Posterior vena cava (tissue), 2 donors: ENCODE measurements at regions not wholly inside any gene's neighbourhood (a gene's known extent, or its start where the extent isn't known, plus 50 kb on each side); places are given as distances from the start of the nearest gene placed in this dataset.

Experiments used
- DNase-seq: peaks from one replicate; pipeline ENCODE4 v3.0.0-alpha.2; 2020; ENCODE audit warnings: low spot score
- intact Hi-C, 2 donors: fragments of 100-400 bp; cut with DNase I; formaldehyde crosslinking; loops; one replicate each; pipeline versions ENCODE4 v1.14.1 to v1.14.2; 2022 to 2023
- donor health status: DM: yes; HTN: yes; CAD: no.
- donor health status: DM: yes; HTN: yes; CAD: no.

DNA sequence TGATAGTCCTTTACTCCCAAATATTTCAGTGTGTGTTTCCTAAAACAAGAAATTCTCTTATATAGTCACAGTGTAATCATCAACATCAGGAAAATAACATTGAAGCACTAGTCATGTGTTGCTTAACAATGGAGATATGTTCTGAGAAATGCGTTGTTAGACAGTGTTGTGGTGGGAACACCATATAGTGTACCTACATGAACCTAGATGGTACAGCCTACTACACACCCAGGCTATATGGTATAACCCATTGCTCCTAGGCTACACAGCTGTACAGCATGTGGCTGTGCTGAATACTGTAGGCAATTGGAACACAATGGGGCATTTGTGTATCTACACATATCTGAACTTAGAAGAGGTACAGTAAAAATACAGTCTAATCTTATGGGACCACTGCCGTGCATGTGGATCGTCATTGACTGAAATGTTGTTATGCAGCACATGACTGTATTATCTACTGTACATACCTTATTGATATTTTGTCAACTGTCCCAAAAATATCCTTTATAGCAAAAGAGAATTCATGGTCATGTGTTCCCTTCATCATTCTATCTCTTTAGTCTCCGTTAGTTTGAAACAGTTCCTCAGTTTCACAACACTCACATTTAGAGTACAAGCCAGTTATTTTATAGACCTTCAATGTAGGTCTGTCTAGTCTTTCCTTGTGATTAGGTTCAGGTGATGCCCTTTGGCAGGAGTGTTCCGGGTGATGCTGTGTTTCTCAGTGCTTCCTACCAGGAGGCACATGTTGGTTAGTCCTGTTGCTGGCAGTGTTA is 109.7 kb downstream of the SLC25A47 start:
- no peak for DNase-seq
- intact Hi-C loops: no loop called here

DNA sequence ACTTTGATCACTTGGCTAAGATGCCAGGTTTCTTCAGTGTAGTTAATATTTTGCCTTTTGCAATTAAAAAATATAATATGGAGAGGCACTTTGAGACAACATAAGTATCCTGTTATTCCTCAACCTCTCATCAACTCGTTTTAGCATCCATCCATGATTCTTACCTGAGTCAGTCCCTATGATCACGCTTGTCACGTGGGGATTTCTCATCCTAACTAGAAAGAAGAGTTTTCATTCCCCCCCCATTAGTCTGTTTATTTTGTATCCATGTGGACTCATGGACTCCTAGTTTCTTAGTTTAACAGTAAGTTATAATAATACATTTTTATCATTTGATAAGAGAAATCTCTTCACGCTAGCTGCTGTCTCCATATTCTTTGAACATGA is 110.3 kb downstream of the SLC25A47 start:
- no peak for DNase-seq
- intact Hi-C loops: no loop called here

DNA sequence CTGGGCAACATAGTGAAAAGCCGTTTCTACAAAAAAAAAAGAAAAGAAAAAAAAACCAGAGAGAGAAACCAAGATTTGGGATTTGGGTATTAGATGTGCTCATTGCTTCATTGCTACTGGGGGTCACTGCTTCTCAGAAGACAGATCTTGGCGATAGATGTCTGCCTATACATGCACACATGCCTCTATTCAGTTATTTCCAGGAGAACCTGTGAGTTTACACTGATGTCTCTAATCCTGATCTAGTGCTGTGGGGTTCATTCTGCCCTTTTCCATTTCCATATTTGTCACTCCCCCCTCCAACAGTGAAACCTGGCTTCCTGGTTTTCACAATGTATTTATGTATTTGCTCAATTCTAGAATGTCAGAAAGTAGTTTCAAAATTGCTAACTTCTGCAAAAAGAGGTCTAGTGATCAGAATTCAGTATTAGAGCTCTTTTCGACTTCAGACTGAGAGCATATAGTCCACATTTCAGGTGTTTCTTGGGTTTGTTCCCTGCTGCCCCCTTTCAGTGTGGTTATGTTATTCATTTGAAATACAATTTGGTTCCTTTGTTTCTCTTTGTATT is 111.0 kb downstream of the SLC25A47 start:
- intact Hi-C loops: no loop called here

DNA sequence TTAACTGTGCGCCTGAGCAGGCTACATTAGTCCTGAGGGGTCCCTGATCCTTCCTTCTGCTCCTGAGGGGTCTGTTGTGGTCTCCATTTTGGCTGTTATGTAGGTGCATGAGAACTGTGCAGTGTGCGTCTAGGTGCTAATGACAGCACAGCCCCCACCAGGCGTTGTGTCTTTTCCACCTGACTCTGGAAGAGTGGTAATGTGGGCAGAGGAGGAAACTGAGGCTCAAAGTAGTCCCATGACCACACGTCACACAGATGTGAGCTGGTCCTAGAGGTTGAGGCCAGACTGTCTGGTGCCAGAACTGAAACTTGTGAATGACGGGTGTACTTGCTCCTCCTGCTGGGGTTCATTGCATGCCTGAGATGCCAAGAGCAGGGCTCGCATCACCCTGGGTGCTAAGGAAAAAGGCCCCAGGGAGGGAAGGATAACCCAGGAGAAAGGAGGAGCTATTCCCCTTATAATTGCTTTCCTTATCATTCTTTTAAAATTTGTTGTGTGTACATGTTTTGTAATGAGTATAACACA is 111.8 kb downstream of the SLC25A47 start:
- no peak for DNase-seq
- intact Hi-C loops: no loop called here

More for the DNA sequence above, 111.0 kb downstream of the SLC25A47 start:
- no peak for DNase-seq

DNA sequence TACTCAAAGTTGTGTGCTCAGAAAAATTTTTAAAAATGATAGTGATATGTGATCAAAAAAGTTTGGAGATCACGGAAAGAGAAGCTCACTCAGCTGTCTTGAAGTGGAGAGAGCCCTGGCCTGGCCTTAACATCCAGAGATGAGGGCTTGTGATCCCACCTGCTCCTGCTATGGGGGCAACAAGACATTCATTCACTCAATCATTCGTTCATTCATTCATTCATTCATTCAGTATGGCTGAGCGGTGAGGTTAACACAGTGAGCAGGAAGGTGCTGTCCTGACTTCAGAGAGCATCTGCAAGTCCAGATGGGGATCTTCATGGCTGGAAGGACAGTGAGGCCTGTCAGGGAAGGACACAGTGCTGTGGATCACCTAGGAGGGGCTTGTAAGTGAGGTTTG is 112.3 kb downstream of the SLC25A47 start:
- intact Hi-C loops: no loop called here
- no peak for DNase-seq

DNA sequence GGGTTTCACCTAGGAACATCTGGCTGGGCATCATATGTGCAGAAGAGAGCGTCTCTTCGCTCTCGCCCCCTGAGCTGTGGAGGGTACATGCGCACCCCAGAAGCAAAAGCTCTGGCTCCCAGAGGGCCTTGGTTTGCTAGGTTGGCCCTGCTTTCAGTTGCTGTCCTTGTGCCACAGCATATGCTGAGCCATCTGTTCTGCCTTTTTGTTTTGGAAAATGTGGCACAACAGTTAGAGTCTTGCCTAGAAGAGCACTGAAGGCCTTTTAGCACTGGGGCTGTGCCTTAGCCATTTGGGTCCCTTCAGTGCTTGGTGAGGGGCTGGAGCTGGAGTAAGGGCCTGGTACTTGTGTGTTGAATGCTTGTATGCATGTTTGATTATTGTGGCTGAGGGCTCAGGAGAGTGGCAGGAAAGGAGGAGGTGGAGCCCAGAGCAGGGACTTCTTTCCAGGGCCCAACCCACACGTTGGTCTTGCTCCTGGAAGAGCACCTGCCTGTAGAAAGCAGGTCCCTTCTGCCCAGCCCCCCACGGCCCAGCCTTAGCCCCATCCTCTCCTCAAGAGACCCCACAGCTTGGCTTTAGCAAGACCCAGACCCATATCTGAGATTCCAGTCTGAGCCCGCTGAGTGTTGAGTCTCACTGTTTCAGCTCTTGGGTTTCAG is 113.7 kb downstream of the SLC25A47 start:
- DNase-seq: no peak
- intact Hi-C loops: no loop called here

DNA sequence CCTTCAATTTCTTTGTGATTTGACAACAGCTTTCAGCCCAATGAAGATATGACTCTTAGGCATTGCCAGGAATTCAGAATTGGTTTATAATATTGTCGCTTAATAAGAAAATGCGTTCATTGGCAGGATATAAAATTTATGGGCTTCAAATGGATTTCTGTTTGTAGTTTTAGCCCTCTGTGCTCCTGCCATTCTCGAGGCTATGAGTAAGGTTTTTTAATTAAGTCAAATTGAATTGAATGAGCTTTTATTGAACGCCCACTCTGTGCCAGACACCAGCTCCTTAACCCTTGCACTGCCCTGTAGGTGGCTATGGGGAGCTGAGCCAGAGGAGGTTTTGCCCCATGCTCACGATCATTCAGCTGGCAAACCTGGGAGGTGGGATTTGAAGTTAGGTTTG is 115.1 kb downstream of the SLC25A47 start:
- no peak for DNase-seq
- intact Hi-C loops: no loop called here

DNA sequence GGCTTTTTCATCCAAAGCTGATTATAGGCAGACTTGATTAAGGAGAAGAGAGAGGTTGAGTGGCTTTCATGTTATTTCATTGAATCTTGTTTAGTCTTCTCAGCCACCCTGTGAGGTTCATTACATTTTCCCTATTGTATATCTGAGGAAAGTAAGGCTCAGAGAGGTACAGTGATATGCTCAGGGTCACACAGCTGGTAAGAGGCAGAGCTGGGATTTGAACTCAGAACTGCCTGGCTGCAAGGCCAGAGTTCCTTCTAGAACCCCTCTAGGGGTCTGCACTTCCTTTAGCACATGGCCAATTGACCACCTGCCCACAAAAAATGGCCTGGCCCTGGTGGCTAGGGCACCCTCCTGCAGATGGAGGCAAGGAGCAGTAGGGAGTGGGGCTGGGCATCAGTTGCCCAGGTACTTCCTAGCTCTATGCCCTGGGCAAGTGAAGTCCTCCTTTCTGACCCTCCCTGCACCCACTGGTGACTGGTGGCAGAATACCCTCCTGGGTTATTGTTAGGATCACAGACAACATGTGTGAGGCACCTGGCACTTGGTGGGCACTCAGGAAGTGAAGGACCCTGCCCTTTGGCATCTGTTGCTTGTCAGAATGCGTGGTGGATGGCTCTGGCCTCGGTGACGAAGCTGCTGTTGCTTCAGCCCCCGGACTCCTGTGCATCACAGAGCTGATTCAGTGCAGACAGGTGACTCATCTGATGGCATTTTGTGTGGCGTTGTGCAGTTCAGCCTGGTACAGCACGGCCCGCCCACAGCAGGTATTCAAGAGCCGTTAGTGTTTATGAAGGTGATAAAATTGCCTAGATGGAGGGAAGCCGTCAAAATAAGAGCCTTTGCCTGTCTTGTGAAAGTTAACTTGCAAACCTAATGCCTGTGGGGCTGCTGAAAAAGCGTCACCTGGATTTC is 115.8 kb downstream of the SLC25A47 start:
- intact Hi-C loops: no loop called here
- no peak for DNase-seq

DNA sequence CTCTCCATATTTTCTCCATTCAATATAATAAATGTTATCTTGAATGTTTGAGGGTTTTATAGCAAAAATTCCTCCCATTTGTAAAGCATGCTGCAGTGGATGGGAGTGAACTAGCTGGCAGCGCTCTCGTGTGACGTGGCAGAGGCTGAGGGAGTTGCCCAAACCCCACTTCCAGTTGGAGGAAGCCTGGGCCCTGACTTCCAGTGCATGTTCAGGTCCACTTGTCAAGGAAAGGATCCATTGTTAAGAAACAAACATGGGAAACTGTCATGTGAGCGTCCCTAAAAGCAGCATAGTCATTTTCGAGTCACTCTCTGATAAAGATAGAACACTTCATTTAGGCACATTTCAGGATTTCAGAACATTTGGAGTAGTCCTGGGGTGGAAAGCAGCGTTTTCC is 116.6 kb downstream of the SLC25A47 start:
- DNase-seq: no peak

DNA sequence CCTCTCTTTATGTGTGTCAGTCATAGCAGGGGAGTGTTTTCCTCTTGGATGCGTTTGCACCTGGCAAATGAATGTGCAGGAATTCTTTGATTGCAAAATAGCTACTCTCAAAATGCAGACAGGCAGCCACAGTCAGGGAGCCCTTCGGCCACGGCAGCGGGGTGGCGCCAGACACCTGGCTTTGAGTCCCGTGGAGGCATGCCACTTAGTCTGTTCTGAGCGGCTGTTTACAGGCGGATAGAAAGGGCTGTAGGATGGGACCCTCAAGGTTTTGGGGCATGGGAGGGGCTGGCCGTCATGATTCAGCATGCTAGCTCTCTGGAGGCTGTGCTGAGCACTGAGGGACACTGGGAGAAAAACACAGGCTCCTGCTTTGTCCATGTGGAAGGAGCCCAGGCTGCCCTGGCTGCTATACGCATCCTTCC is 117.1 kb downstream of the SLC25A47 start:
- intact Hi-C loops: no loop called here
- no peak for DNase-seq

More for the DNA sequence above, 116.6 kb downstream of the SLC25A47 start:
- intact Hi-C loops: no loop called here

DNA sequence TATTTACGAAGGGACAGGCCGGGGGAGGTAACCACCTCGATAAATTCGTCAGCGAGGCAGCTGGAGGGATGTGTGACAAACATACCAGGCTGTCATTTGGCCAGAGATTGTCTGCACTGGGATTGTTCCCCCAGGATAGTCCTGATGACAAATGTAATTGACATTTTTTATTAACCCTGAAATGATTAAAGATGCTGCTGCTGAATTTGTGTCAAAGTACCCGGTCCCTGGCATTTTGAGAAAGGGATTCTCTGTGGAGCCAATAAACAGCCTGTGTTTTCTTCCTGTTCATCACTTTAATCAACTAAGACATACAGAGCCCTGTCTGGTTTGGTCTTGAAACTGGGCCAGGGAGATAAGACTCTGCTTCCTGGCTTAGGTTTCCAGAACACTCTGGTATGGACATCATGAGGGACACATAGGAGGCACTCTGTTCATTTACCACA is 117.6 kb downstream of the SLC25A47 start:
- intact Hi-C loops: no loop called here
- DNase-seq: no peak

DNA sequence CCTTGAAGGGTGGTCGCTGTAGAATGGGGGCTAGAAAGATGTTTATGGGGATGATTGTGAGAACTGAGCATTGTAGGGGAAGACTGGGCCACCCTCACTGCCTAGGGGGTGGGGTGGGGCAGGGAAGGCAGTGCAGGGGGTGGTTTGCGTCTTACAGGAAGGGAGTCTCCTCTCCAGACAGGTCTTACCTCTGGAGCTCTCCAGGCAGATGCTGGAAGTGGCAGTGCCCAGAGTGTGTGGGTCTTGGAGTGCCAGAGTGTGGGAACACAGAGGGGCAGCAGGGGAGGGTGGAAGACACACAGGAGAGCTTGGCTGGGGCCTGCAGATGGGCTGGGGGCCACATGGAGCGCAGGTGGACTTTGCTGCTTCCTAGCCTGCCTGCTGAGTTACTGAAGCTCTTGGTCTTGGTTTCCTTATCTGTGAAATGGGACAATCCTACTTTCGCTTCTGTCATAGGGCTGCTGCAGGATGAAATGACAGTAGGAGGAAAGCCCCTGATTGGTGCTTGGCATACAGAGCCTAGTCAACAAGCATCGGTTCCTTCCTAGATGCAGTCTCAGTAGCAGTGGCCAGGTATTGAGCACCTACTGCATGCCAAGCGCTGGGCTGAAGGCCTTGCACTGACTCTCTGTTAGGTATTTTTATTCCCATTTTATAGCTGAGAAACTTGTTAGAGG is 118.3 kb downstream of the SLC25A47 start:
- no peak for DNase-seq
- intact Hi-C loops: no loop called here

DNA sequence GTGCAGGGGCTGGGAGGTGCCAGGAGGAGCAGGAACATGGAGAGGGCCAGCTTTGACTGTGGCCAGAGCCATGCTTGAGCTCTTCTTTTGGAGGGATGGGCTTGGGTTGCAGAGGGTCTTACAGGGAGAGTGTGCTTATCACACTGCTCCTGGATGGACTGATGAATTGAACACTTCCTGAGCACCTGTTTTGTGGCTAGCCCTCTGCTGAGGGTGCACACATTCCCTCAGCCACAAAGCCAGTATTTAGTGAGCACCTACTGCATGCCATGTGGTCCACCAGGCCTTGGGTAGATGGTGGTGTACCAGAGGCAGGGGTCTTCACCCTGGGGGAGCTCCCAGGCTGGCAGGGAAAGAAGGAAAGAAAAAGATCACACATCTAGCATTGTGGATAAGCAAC is 118.9 kb downstream of the SLC25A47 start:
- no peak for DNase-seq
- intact Hi-C loops: no loop called here

DNA sequence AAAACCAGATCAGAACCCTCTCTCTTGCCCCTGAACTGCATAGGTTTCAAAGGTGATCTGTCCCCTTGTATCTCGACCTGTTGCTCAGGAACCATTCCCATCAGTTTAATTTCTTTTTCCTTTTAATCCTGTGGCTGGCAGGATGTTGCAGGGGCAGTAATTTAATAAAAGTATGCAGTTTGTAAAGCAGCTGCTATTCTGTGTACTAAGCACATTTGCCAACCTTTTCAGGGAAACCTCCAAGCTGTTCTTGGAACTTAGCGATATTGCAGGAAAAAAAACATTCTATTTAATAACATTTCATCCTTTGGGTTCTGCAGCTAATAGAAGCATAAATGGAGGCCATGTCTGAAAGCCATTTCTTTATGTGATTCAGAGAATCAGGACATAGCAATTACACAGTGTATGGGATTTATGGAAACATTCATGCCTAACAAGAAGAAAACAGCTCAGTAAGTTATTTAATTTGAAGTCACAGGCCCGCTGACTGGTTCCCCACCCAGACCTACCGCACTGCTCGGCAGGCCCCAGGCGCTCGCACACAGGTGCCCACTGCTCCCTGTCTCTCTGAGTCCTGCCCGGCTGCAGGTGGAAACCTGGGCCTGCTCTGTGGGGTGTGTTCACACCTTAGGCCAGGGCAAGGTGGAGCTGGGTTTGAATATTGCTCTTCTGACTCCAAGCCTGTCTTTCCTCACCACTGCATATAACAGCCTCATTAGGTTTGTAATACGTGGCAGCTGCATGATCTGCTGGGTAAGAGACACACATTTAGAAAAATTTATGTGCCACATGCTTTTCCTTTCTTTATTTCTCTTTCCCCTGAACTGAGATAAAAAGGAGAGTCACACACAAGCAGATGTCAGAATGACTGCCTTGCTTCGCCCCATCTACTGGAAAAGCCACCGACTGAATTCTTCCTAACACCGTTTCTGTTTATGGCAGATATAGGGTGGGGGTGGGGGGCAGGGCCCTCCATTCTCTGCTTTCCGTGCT is 119.7 kb downstream of the SLC25A47 start:
- intact Hi-C loops: no loop called here
- DNase-seq: no peak

DNA sequence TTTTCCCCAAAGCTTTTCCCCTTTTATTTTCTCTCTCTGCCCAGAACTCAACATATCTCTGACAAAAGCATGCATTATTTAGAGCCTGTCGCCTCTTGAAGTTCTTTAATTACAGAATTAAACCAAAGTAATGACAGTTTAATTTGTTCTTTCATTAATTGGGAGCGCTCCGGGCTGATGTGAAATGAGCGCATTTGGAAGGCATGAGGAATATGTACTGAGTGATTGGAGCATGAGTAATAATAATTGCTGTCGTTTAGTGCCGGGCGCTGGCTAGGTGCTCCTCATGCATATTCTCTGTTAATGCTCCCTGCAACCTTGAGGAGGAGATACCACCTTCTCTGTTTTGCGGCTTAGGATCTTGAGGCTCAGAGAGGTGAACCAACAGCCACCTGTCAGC is 120.5 kb downstream of the SLC25A47 start:
- intact Hi-C loops: no loop called here
- DNase-seq: no peak

DNA sequence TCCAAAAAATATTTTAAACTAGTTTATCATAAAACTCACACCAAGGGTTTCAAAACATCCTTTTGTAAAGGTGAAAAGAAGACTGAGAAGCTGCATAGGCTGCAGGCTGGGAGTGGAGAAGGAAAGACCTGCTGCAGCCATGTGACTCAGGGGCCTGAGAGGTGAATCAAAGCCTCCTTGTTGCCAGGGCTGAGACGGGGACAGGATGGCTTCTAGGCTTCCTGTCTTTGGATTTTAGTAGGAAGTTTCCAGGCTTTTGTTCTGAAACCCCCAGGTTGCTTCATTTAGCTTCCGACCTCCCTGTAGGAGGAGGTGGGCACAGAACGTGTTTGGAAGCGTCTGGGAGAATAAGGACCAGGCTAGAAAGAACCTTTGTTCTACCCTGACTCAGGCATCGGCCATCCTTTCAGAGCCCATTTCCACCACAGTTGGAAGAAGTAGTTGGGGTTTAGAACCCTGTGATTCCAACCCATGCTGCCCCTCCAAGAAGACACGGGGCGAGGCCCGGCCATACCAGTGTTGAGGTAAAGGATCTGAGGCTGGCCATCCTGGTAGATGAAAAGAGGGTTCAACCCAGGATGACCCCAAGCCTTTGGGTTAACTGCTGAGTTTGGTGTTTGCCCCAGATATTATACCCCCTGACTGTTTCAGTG is 122.4 kb downstream of the SLC25A47 start:
- DNase-seq: no peak
- intact Hi-C loops: no loop called here

DNA sequence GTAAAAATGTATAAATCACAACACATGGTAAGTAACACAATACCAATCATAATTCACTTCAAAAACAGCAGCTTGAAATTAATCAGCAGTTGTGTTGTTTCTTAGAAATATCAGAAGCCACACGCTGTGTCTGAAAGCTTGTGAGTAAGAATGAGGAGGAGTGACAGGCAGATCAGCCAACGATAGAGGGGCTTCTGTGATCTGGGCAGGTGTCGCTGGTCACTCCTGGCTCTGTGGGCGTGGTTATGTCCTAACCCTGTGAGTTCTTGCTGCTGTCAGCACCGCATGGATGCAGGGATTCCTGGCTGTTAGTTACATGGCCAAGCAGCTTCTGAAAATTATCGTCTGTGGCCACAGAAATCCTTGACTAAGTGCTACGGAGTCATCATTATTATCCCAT is 123.4 kb downstream of the SLC25A47 start:
- intact Hi-C loops: no loop called here
- no peak for DNase-seq
